ENCODE measurements at regions not wholly inside any gene's neighbourhood (a gene's known extent, or its start where the extent isn't known, plus 50 kb on each side); places are given as distances from the start of the nearest gene placed in this dataset.
A peak's percentile ranks its signal among the peaks of the same experiment; 100 is the strongest.

- DNase-seq (ENCODE audit: extremely low read depth in 1 of 11, low read depth in 9 of 11, low spot score in 4 of 11): no peak
These were observed 341.8 kb downstream of the SEC14L1 start for GRCh38 chr17:77482375-77483127.

GRCh38 chr17:77483128-77483598 is 342.4 kb downstream of the SEC14L1 start:
- DNase-seq (ENCODE audit: extremely low read depth in 1 of 11, low read depth in 9 of 11, low spot score in 4 of 11): no peak

GRCh38 chr17:77484111-77484510 is 343.3 kb downstream of the SEC14L1 start:
- no peak for DNase-seq (ENCODE audit: extremely low read depth in 1 of 11, low read depth in 9 of 11, low spot score in 4 of 11)

GRCh38 chr17:77485089-77485833 is 344.5 kb downstream of the SEC14L1 start:
- DNase-seq (ENCODE audit: extremely low read depth in 1 of 11, low read depth in 9 of 11, low spot score in 4 of 11): no peak

GRCh38 chr17:77487211-77487629 is 346.5 kb downstream of the SEC14L1 start:
- no peak for DNase-seq (ENCODE audit: extremely low read depth in 1 of 11, low read depth in 9 of 11, low spot score in 4 of 11)

- no peak for DNase-seq (ENCODE audit: extremely low read depth in 1 of 11, low read depth in 9 of 11, low spot score in 4 of 11)
These were observed 347.1 kb downstream of the SEC14L1 start for GRCh38 chr17:77487677-77488530.

- DNase-seq (ENCODE audit: extremely low read depth in 1 of 11, low read depth in 9 of 11, low spot score in 4 of 11): no peak
These were observed 347.9 kb downstream of the SEC14L1 start for GRCh38 chr17:77488531-77489238.

GRCh38 chr17:77489239-77489892 is 348.6 kb downstream of the SEC14L1 start:
- no peak for DNase-seq (ENCODE audit: extremely low read depth in 1 of 11, low read depth in 9 of 11, low spot score in 4 of 11)

- no peak for DNase-seq (ENCODE audit: extremely low read depth in 1 of 11, low read depth in 9 of 11, low spot score in 4 of 11)
These were observed 349.1 kb downstream of the SEC14L1 start for GRCh38 chr17:77489893-77490255.

- DNase-seq (ENCODE audit: extremely low read depth in 1 of 11, low read depth in 9 of 11, low spot score in 4 of 11): no peak
These were observed 349.8 kb downstream of the SEC14L1 start for GRCh38 chr17:77490361-77491183.

GRCh38 chr17:77491921-77492445 is 351.2 kb downstream of the SEC14L1 start:
- DNase-seq (ENCODE audit: extremely low read depth in 1 of 11, low read depth in 9 of 11, low spot score in 4 of 11): no peak

GRCh38 chr17:77492446-77493237 is 351.9 kb downstream of the SEC14L1 start:
- no peak for DNase-seq (ENCODE audit: extremely low read depth in 1 of 11, low read depth in 9 of 11, low spot score in 4 of 11)

- DNase-seq (ENCODE audit: extremely low read depth in 1 of 11, low read depth in 9 of 11, low spot score in 4 of 11): no peak
These were observed 352.6 kb downstream of the SEC14L1 start for GRCh38 chr17:77493238-77493820.

- no peak for DNase-seq (ENCODE audit: extremely low read depth in 1 of 11, low read depth in 9 of 11, low spot score in 4 of 11)
These were observed 353.3 kb downstream of the SEC14L1 start for GRCh38 chr17:77493901-77494663.

- DNase-seq (ENCODE audit: extremely low read depth in 1 of 11, low read depth in 9 of 11, low spot score in 4 of 11): peak in 7 of 11 donors; percentile 48 to 70 (median 61)
These were observed 354.1 kb downstream of the SEC14L1 start for GRCh38 chr17:77494664-77495435.

All from renal cortex interstitium (tissue), 11 donors.